ENCODE measurements at regions not wholly inside any gene's neighbourhood (a gene's known extent, or its start where the extent isn't known, plus 50 kb on each side); places are given as distances from the start of the nearest gene placed in this dataset.

GRCh38 chr11:111001081-111001430, 244.5 kb upstream of the POU2AF2 start:
- Histone ChIP-seq H3K27me3 (replicated peaks; ENCODE audit: control insufficient read depth, insufficient read depth, low read length) (no peaks in the 10 kb centered on the region), H3K36me3 (ENCODE audit: control insufficient read depth, insufficient read depth, low read length) (no peaks in the 10 kb centered on the region), H3K4me3 (replicated peaks; ENCODE audit: low read depth, low read length) (no peak overlapping the region)
- TF ChIP-seq CTCF (IDR thresholded peaks at IDR 0.05; ENCODE audit: insufficient read depth, low read length, poor library complexity, severe bottlenecking) = no peak
- no peak for DNase-seq (ENCODE audit: extremely low read depth, insufficient read length)

GRCh38 chr11:111000400-111001080, 245.0 kb upstream of the POU2AF2 start:
- TF ChIP-seq CTCF (IDR thresholded peaks at IDR 0.05; ENCODE audit: insufficient read depth, low read length, poor library complexity, severe bottlenecking) = no peak

GRCh38 chr11:110992481-110992880, 253.0 kb upstream of the POU2AF2 start:
- no peak overlapping the region for H3K4me3 ChIP-seq (replicated peaks; ENCODE audit: low read depth, low read length)
- H3K27me3 ChIP-seq (replicated peaks; ENCODE audit: control insufficient read depth, insufficient read depth, low read length) = no peaks in the 10 kb centered on the region
- no peaks in the 10 kb centered on the region for H3K36me3 ChIP-seq (ENCODE audit: control insufficient read depth, insufficient read depth, low read length)
- TF ChIP-seq CTCF (IDR thresholded peaks at IDR 0.05; ENCODE audit: insufficient read depth, low read length, poor library complexity, severe bottlenecking) = no peak
- DNase-seq (ENCODE audit: extremely low read depth, insufficient read length) = no peak

More at GRCh38 chr11:111000400-111001080, 245.0 kb upstream of the POU2AF2 start:
- no peak for DNase-seq (ENCODE audit: extremely low read depth, insufficient read length)
- H3K4me3 ChIP-seq (replicated peaks; ENCODE audit: low read depth, low read length) = no peak overlapping the region
- H3K27me3 ChIP-seq (replicated peaks; ENCODE audit: control insufficient read depth, insufficient read depth, low read length) = no peaks in the 10 kb centered on the region
- H3K36me3 ChIP-seq (ENCODE audit: control insufficient read depth, insufficient read depth, low read length) = no peaks in the 10 kb centered on the region

GRCh38 chr11:110991661-110992355, 253.7 kb upstream of the POU2AF2 start:
- no peak for TF ChIP-seq CTCF (IDR thresholded peaks at IDR 0.05; ENCODE audit: insufficient read depth, low read length, poor library complexity, severe bottlenecking)
- Histone ChIP-seq H3K36me3 (ENCODE audit: control insufficient read depth, insufficient read depth, low read length) (no peaks in the 10 kb centered on the region), H3K27me3 (replicated peaks; ENCODE audit: control insufficient read depth, insufficient read depth, low read length) (no peaks in the 10 kb centered on the region), H3K4me3 (replicated peaks; ENCODE audit: low read depth, low read length) (no peak overlapping the region)
- no peak for DNase-seq (ENCODE audit: extremely low read depth, insufficient read length)

GRCh38 chr11:110990311-110990710, 255.2 kb upstream of the POU2AF2 start:
- H3K36me3 ChIP-seq (ENCODE audit: control insufficient read depth, insufficient read depth, low read length) = no peaks in the 10 kb centered on the region
- TF ChIP-seq CTCF (IDR thresholded peaks at IDR 0.05; ENCODE audit: insufficient read depth, low read length, poor library complexity, severe bottlenecking) = no peak
- no peak overlapping the region for H3K4me3 ChIP-seq (replicated peaks; ENCODE audit: low read depth, low read length)
- DNase-seq (ENCODE audit: extremely low read depth, insufficient read length) = no peak
- peaks cover 2% of the 10 kb centered on the region; the same call in 1 of the 2 replicates for H3K27me3 ChIP-seq (replicated peaks; ENCODE audit: control insufficient read depth, insufficient read depth, low read length)
